Activated CD4-positive, alpha-beta T cell treated with anti-CD3 and anti-CD28 coated beads for 36 hours (primary cell): ENCODE measurements at regions not wholly inside any gene's neighbourhood (a gene's known extent, or its start where the extent isn't known, plus 50 kb on each side); places are given as distances from the start of the nearest gene placed in this dataset.
"Not testable (repeated sequence)": the region's sequence is repeated elsewhere in the genome, so short reads cannot be mapped to it uniquely, and the experiment has no call there.

Experiments used
- ATAC-seq: fragments of 200-7000 bp; cut with Tn5 transposase; one replicate; pipeline ENCODE4 v1.10.0; 2021; ENCODE audit warnings: mild to moderate bottlenecking, moderate library complexity
- CTCF ChIA-PET: fragments of 350-600 bp; sonication (Branson Sonifier 250); formaldehyde crosslinking; loops from one replicate; lab custom pipeline; 2021; ENCODE audit warnings: antibody characterized with exemption; lab: Charles Lee
- POLR2A ChIA-PET: fragments of 350-600 bp; sonication (Branson Sonifier 250); formaldehyde crosslinking; loops from one replicate; lab custom pipeline; 2021; ENCODE audit warnings: antibody characterized with exemption, inconsistent platforms; lab: Charles Lee
- DNase-seq: peaks from one replicate; pipeline ENCODE4 v3.0.0-alpha.2; 2020
- H3K27ac Mint-ChIP-seq: one replicate; pipeline ENCODE4 v1.8.0; 2021; ENCODE audit warnings: mixed read lengths
- H3K27me3 Mint-ChIP-seq: one replicate; pipeline ENCODE4 v1.8.0; 2021; ENCODE audit warnings: mixed read lengths
- H3K36me3 Mint-ChIP-seq: one replicate; pipeline ENCODE4 v1.8.0; 2021; ENCODE audit warnings: low read depth, mixed read lengths
- H3K4me1 Mint-ChIP-seq: one replicate; pipeline ENCODE4 v1.8.0; 2021; ENCODE audit warnings: mixed read lengths
- H3K4me3 Mint-ChIP-seq: one replicate; pipeline ENCODE4 v1.8.0; 2021; ENCODE audit warnings: mild to moderate bottlenecking, moderate library complexity, mixed read lengths
- H3K9me3 Mint-ChIP-seq: one replicate; pipeline ENCODE4 v1.8.0; 2021; ENCODE audit warnings: low read depth, mixed read lengths
- intact Hi-C, 2 experiments: fragments of 100-400 bp; cut with DNase I in 1 of 2; cut with micrococcal nuclease in 1 of 2; formaldehyde crosslinking; loops; one replicate each; pipeline versions ENCODE4 v1.14.2 to v1.15.1; 2022 to 2024; cut with DNase I, micrococcal nuclease

- DNase-seq (no peak), ATAC-seq (no peak)
- Mint-ChIP-seq H3K4me3 (no peak overlapping the region), H3K4me1 (no peaks in the 10 kb centered on the region), H3K27me3 (no peaks in the 10 kb centered on the region), H3K9me3 (peaks cover 10% of the 10 kb centered on the region), H3K36me3 (no peaks in the 10 kb centered on the region), H3K27ac (no peak overlapping the region)
- CTCF ChIA-PET = no interaction called here
- POLR2A ChIA-PET = no interaction called here
- intact Hi-C loops = no loop called here
These were observed 354.0 kb upstream of the ADAMTS5 start for GRCh38 chr21:27320868-27321267.

- peaks cover 11% of the 10 kb centered on the region for H3K9me3 Mint-ChIP-seq
- CTCF ChIA-PET, ATAC-seq, H3K27me3 Mint-ChIP-seq, intact Hi-C loops, POLR2A ChIA-PET, H3K27ac Mint-ChIP-seq, H3K4me3 Mint-ChIP-seq, H3K36me3 Mint-ChIP-seq, H3K4me1 Mint-ChIP-seq, DNase-seq: not testable (repeated sequence)
These were observed 350.7 kb upstream of the ADAMTS5 start for GRCh38 chr21:27317601-27318000.

GRCh38 chr21:27315373-27315772, 348.5 kb upstream of the ADAMTS5 start:
- H3K27ac Mint-ChIP-seq = no peak overlapping the region
- H3K36me3 Mint-ChIP-seq = no peaks in the 10 kb centered on the region
- no peak for ATAC-seq
- H3K9me3 Mint-ChIP-seq = peaks cover 9% of the 10 kb centered on the region
- no peak overlapping the region for H3K4me3 Mint-ChIP-seq
- no peaks in the 10 kb centered on the region for H3K27me3 Mint-ChIP-seq
- ChIA-PET POLR2A (no interaction called here), CTCF (interaction anchor here (0.6 kb wide), 1 partner anchor 16 kb away, joined by 3 read pairs; no protein-coding TSS in a partner anchor)
- no peak for DNase-seq
- intact Hi-C loops = no loop called here
- no peaks in the 10 kb centered on the region for H3K4me1 Mint-ChIP-seq

- intact Hi-C loops = no loop called here
- H3K4me1 Mint-ChIP-seq = no peaks in the 10 kb centered on the region
- DNase-seq (no peak), ATAC-seq (no peak)
- no peak overlapping the region for H3K4me3 Mint-ChIP-seq
- H3K27me3 Mint-ChIP-seq = no peaks in the 10 kb centered on the region
- H3K27ac Mint-ChIP-seq = no peak overlapping the region
- peaks cover 9% of the 10 kb centered on the region for H3K9me3 Mint-ChIP-seq
- POLR2A ChIA-PET = no interaction called here
- CTCF ChIA-PET = no interaction called here
- no peaks in the 10 kb centered on the region for H3K36me3 Mint-ChIP-seq
These were observed 347.2 kb upstream of the ADAMTS5 start for GRCh38 chr21:27314131-27314530.

- H3K27me3 Mint-ChIP-seq = no peaks in the 10 kb centered on the region
- CTCF ChIA-PET = no interaction called here
- no peak overlapping the region for H3K4me3 Mint-ChIP-seq
- DNase-seq (no peak), ATAC-seq (no peak)
- no peak overlapping the region for H3K27ac Mint-ChIP-seq
- H3K36me3 Mint-ChIP-seq = no peaks in the 10 kb centered on the region
- POLR2A ChIA-PET = no interaction called here
- peaks cover 2% of the 10 kb centered on the region for H3K9me3 Mint-ChIP-seq
- no peaks in the 10 kb centered on the region for H3K4me1 Mint-ChIP-seq
- intact Hi-C loops = no loop called here
These were observed 340.2 kb upstream of the ADAMTS5 start for GRCh38 chr21:27306791-27307775.

GRCh38 chr21:27306206-27306605, 339.3 kb upstream of the ADAMTS5 start:
- DNase-seq = no peak
- ChIA-PET CTCF (no interaction called here), POLR2A (no interaction called here)
- Mint-ChIP-seq H3K27me3 (no peaks in the 10 kb centered on the region), H3K9me3 (peaks cover 2% of the 10 kb centered on the region), H3K4me3 (no peak overlapping the region), H3K4me1 (no peaks in the 10 kb centered on the region), H3K27ac (no peak overlapping the region), H3K36me3 (no peaks in the 10 kb centered on the region)
- intact Hi-C loops = no loop called here
- ATAC-seq = no peak

- ATAC-seq (no peak), DNase-seq (no peak)
- no peaks in the 10 kb centered on the region for H3K4me1 Mint-ChIP-seq
- CTCF ChIA-PET = no interaction called here
- no peak overlapping the region for H3K27ac Mint-ChIP-seq
- H3K9me3 Mint-ChIP-seq = peaks cover 5% of the 10 kb centered on the region
- POLR2A ChIA-PET = no interaction called here
- H3K4me3 Mint-ChIP-seq = no peak overlapping the region
- H3K36me3 Mint-ChIP-seq = no peaks in the 10 kb centered on the region
- intact Hi-C loops = no loop called here
- no peaks in the 10 kb centered on the region for H3K27me3 Mint-ChIP-seq
These were observed 334.3 kb upstream of the ADAMTS5 start for GRCh38 chr21:27301220-27301619.

GRCh38 chr21:27300770-27301169, 333.9 kb upstream of the ADAMTS5 start:
- Mint-ChIP-seq H3K4me1 (no peaks in the 10 kb centered on the region), H3K4me3 (no peak overlapping the region), H3K9me3 (peaks cover 7% of the 10 kb centered on the region), H3K36me3 (no peaks in the 10 kb centered on the region), H3K27ac (no peak overlapping the region), H3K27me3 (no peaks in the 10 kb centered on the region)
- DNase-seq (no peak), ATAC-seq (no peak)
- POLR2A ChIA-PET = no interaction called here
- CTCF ChIA-PET = no interaction called here
- intact Hi-C loops = no loop called here

GRCh38 chr21:27298465-27298864, 331.6 kb upstream of the ADAMTS5 start:
- H3K9me3 Mint-ChIP-seq = peaks cover 12% of the 10 kb centered on the region
- intact Hi-C loops = no loop called here
- H3K36me3 Mint-ChIP-seq = no peaks in the 10 kb centered on the region
- H3K4me3 Mint-ChIP-seq = no peak overlapping the region
- H3K27me3 Mint-ChIP-seq = no peaks in the 10 kb centered on the region
- POLR2A ChIA-PET = no interaction called here
- H3K27ac Mint-ChIP-seq = no peak overlapping the region
- DNase-seq (no peak), ATAC-seq (no peak)
- CTCF ChIA-PET = no interaction called here
- H3K4me1 Mint-ChIP-seq = no peaks in the 10 kb centered on the region

GRCh38 chr21:27293239-27293638, 326.4 kb upstream of the ADAMTS5 start:
- peaks cover 16% of the 10 kb centered on the region for H3K9me3 Mint-ChIP-seq
- H3K4me3 Mint-ChIP-seq = no peak overlapping the region
- no peak for DNase-seq
- ChIA-PET POLR2A (no interaction called here), CTCF (no interaction called here)
- ATAC-seq = no peak
- no peaks in the 10 kb centered on the region for H3K4me1 Mint-ChIP-seq
- H3K36me3 Mint-ChIP-seq = no peaks in the 10 kb centered on the region
- no peaks in the 10 kb centered on the region for H3K27me3 Mint-ChIP-seq
- intact Hi-C loops = no loop called here
- H3K27ac Mint-ChIP-seq = no peak overlapping the region

GRCh38 chr21:27292783-27293182, 325.9 kb upstream of the ADAMTS5 start:
- POLR2A ChIA-PET = no interaction called here
- intact Hi-C loops = no loop called here
- no peaks in the 10 kb centered on the region for H3K27me3 Mint-ChIP-seq
- H3K9me3 Mint-ChIP-seq = peaks cover 19% of the 10 kb centered on the region
- ATAC-seq (no peak), DNase-seq (no peak)
- H3K27ac Mint-ChIP-seq = no peak overlapping the region
- CTCF ChIA-PET = no interaction called here
- H3K4me1 Mint-ChIP-seq = no peaks in the 10 kb centered on the region
- H3K4me3 Mint-ChIP-seq = no peak overlapping the region
- no peaks in the 10 kb centered on the region for H3K36me3 Mint-ChIP-seq

- H3K27me3 Mint-ChIP-seq = no peaks in the 10 kb centered on the region
- H3K9me3 Mint-ChIP-seq = peaks cover 19% of the 10 kb centered on the region
- no peak for ATAC-seq
- intact Hi-C loops = no loop called here
- H3K36me3 Mint-ChIP-seq = no peaks in the 10 kb centered on the region
- CTCF ChIA-PET = no interaction called here
- DNase-seq = no peak
- H3K27ac Mint-ChIP-seq = no peak overlapping the region
- POLR2A ChIA-PET = no interaction called here
- H3K4me1 Mint-ChIP-seq = no peaks in the 10 kb centered on the region
- no peak overlapping the region for H3K4me3 Mint-ChIP-seq
These were observed 325.3 kb upstream of the ADAMTS5 start for GRCh38 chr21:27292229-27292628.
